ENCODE measurements at regions not wholly inside any gene's neighbourhood (a gene's known extent, or its start where the extent isn't known, plus 50 kb on each side); places are given as distances from the start of the nearest gene placed in this dataset.

DNA sequence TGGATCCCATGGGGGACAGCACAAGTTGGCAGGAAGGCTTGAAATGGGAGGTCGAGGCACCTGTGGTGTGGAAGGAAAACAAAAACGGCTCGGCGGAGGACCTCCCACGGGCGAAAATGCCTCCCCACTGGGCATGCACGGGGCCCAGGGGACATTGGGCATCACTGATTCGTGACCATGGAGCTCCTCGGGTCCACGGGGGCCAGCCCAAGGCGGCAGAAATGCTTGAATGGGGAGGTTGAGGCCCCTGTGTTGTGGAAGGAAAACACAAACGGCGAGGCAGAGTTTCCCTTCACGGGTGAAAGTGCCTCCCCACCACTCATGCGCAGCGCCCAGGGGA lies 376.0 kb downstream of the ALG10 start:
- DNase-seq (ENCODE audit: low read depth) = no peak
- TF ChIP-seq, protein P1, sequence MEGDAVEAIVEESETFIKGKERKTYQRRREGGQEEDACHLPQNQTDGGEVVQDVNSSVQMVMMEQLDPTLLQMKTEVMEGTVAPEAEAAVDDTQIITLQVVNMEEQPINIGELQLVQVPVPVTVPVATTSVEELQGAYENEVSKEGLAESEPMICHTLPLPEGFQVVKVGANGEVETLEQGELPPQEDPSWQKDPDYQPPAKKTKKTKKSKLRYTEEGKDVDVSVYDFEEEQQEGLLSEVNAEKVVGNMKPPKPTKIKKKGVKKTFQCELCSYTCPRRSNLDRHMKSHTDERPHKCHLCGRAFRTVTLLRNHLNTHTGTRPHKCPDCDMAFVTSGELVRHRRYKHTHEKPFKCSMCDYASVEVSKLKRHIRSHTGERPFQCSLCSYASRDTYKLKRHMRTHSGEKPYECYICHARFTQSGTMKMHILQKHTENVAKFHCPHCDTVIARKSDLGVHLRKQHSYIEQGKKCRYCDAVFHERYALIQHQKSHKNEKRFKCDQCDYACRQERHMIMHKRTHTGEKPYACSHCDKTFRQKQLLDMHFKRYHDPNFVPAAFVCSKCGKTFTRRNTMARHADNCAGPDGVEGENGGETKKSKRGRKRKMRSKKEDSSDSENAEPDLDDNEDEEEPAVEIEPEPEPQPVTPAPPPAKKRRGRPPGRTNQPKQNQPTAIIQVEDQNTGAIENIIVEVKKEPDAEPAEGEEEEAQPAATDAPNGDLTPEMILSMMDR (conservative IDR thresholded peaks at IDR 0.05; ENCODE audit: control insufficient read depth, insufficient read depth, low read depth, low read length) = no peak

DNA sequence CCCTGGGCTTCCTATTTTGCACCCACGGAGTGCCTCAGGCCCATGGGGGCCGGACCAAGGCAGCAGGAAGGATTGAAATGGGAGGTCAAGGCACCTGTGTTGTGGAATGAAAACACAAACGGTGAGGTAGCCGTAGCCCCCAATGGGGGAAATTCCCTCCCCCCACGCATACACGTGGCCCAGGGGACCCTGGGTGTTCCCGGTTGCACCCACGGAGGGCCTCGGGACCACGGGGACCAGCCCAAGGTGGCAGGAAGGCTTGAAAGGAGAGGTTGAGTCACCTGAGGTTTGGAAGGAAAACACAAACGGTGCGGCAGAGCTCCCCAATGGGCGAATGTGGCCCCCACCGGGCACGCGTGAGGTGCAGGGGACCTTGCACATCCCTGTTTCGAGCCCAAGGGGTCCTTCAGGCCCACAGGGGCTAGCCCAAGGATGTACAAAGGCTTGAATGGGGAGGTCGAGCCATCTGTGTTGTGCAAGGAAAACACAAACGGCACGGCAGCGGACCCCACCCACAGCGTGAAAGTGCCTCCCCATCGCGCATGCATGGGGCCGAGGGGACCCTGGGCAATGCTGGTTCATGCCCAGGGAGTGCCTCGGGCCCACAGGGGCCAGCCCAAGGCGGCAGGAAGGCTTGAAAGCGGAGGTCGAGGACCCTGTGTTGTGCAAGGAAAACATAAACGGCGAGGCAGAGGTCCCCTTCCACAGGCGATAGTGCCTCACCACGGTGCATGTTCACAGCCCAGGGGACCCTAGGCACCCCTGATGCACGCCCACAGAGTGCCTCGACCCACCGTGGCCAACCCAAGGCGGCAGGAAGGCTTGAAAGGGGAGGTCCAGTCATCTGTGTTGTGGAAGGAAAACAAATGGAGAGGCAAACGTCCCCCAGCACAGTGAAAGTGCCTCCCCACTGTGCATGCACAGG lies 376.7 kb downstream of the ALG10 start:
- TF ChIP-seq, protein P1 (conservative IDR thresholded peaks at IDR 0.05; ENCODE audit: control insufficient read depth, insufficient read depth, low read depth, low read length) = no peak
- H3K4me3 ChIP-seq (ENCODE audit: control insufficient read depth, low read depth, low read length) = no peak overlapping the region
- DNase-seq (ENCODE audit: low read depth) = no peak

More for the DNA sequence above, 376.0 kb downstream of the ALG10 start:
- no peak overlapping the region for H3K4me3 ChIP-seq (ENCODE audit: control insufficient read depth, low read depth, low read length)

DNA sequence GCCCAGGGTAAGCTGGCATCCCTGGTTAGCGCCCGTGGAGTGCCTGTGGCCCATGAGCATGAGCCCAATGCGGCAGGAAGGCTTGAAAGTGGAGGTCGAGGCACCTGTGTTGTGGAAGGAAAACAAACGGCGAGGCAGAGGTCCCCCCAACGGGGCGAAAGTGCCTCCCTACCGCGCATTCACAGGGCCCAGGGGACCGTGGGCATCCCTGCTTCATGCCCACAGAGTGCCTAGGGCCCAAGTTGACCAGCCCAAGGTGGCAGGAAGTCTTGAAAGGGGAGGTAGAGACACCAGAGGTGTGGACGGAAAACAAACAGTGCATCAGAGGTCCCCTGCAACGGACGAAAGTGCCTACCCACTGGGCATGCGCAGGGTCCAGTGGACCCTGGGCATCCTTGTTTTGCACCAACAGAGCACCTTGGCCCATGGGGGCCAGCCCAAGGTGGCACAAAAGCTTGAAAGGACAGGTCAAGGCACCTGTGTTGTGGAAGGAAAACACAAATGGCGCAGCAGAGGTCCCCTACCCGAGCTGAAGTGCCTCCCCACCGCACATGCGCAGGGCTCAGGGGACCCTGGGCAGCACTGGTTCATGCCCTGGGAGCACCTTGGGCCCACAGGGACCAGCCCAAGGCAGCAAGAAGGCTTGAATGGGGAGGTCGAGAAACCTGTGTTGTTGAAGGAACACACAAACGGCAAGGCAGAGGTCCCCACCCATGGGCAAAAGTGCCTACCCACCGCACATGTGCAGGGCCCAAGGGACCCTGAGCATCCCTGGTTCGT lies 377.5 kb downstream of the ALG10 start:
- TF ChIP-seq, protein P1 (conservative IDR thresholded peaks at IDR 0.05; ENCODE audit: control insufficient read depth, insufficient read depth, low read depth, low read length) = no peak
- no peak overlapping the region for H3K4me3 ChIP-seq (ENCODE audit: control insufficient read depth, low read depth, low read length)
- no peak for DNase-seq (ENCODE audit: low read depth)

DNA sequence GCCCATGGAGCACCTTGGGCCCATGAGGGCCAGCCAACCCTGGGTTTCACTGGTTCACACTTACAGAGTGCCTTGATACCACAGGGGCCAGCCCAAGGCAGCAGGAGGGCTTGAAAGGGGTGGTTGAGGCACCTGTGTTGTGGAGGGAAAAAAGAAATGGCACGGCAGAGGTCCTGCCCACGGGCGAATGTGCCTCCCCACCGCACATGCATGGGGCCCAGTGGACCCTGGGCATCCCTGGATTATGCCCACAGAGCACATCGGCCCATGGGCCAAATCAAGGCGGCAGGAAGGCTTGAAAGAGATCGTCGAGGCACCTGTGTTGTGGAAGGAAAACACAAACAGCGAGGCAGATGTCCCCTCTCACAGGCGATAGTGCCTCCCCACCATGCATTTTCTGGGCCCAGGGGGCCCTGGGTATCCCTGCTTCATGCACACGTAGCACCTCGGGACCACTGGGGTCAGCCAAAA lies 378.1 kb downstream of the ALG10 start:
- H3K4me3 ChIP-seq (ENCODE audit: control insufficient read depth, low read depth, low read length) = no peak overlapping the region
- no peak for DNase-seq (ENCODE audit: low read depth)
- TF ChIP-seq, protein P1 (conservative IDR thresholded peaks at IDR 0.05; ENCODE audit: control insufficient read depth, insufficient read depth, low read depth, low read length) = no peak

DNA sequence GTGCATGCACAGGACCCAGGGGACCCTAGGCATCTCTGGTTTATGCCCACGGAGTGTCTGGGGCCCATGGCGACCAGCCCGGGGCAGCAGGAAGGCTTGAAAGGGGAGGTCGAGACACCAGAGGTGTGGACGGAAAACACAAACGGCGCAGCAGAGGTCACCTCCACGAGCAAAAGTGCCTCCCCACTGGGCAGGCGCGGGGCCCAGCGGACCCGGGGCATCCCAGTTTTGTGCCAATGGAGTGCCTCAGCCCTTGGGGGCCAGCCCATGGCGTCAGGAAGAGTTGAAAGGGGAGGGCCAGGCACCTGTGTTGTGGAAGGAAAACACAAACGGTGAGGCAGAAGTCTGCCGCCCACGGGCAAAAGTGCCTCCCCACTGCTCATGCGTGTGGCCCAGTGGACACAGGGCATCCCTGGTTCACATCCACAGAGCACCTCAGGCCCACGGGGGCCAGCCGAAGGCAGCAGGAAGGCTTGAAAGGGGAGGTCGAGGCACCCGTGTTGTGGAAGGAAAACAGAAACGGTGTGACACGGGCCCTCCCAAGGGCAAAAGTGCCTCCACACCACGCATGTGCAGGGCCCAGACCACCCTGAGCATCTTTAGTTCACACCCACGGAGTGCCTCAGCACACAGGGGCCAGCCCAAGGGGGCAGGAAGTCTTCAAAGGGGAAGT lies 378.8 kb downstream of the ALG10 start:
- no peak for DNase-seq (ENCODE audit: low read depth)
- TF ChIP-seq, protein P1 (conservative IDR thresholded peaks at IDR 0.05; ENCODE audit: control insufficient read depth, insufficient read depth, low read depth, low read length) = no peak
- H3K4me3 ChIP-seq (ENCODE audit: control insufficient read depth, low read depth, low read length) = no peak overlapping the region

DNA sequence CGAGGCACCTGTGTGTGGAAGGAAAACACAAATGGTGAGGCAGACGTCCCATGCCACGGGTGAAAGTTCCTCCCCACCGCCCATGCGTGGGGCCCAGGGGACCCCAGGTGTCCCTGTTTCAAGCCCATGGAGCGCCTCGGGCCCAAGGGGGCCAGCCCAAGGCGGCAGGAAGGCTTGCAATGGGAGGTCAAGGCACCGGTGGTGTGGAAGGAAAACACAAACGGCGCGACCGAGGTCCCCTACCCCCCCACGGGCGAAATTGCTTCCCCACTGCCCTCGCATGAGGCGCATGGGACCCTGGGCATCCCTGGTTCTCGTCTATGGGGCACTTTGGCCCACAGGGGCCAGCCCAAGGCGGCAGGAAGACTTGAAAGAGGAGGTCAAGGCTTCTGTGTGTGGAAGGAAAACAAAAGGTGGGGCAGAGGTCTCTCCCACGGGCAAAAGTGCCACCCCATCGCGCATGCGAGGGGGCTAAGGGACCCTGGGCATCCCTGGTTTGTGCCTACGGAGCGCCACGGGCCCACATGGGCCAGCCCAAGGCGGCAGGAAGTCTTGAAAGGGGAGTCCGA lies 379.4 kb downstream of the ALG10 start:
- DNase-seq (ENCODE audit: low read depth) = no peak
- H3K4me3 ChIP-seq (ENCODE audit: control insufficient read depth, low read depth, low read length) = no peak overlapping the region
- TF ChIP-seq, protein P1 (conservative IDR thresholded peaks at IDR 0.05; ENCODE audit: control insufficient read depth, insufficient read depth, low read depth, low read length) = no peak

All from fibroblast of mammary gland (primary cell).